Fibroblast of villous mesenchyme (primary cell): ENCODE measurements at regions not wholly inside any gene's neighbourhood (a gene's known extent, or its start where the extent isn't known, plus 50 kb on each side); places are given as distances from the start of the nearest gene placed in this dataset.

Experiments used
- DNase-seq: peaks from one replicate; pipeline ENCODE4 v3.0.0-alpha.2; 2010; ENCODE audit warnings: low read depth
- H3K4me3 ChIP-seq: 2 replicates; pipeline ENCODE4 v1.5.1; 2011; ENCODE audit warnings: low read depth, mild to moderate bottlenecking, low read length
- CTCF ChIP-seq: IDR thresholded peaks from 2 replicates; pipeline ENCODE4 v1.5.1; 2012; ENCODE audit warnings: low read depth, mild to moderate bottlenecking, low read length; ENCODE audit not compliant: insufficient read depth

GRCh38 chr10:21463436-21463835 is 62.0 kb downstream of the SKIDA1 start:
- DNase-seq = no peak
- H3K4me3 ChIP-seq = no peak overlapping the region
- no peak for TF ChIP-seq CTCF

- TF ChIP-seq CTCF = no peak
- peak; percentile 25 for DNase-seq
- H3K4me3 ChIP-seq = no peak overlapping the region
These were observed 67.2 kb downstream of the SKIDA1 start for GRCh38 chr10:21458126-21458871.

GRCh38 chr10:21456160-21456559 is 69.3 kb downstream of the SKIDA1 start:
- no peak overlapping the region for H3K4me3 ChIP-seq
- TF ChIP-seq CTCF = no peak
- DNase-seq = no peak

- peak; percentile 38 for DNase-seq
- no peak overlapping the region for H3K4me3 ChIP-seq
- no peak for TF ChIP-seq CTCF
These were observed 73.3 kb downstream of the SKIDA1 start for GRCh38 chr10:21452203-21452602.

- DNase-seq = no peak
- no peak for TF ChIP-seq CTCF
- H3K4me3 ChIP-seq = no peak overlapping the region
These were observed 76.1 kb downstream of the SKIDA1 start for GRCh38 chr10:21449288-21449966.

GRCh38 chr10:21445163-21445562 is 80.3 kb downstream of the SKIDA1 start:
- TF ChIP-seq CTCF = no peak

More at GRCh38 chr10:21445163-21445562, 80.3 kb downstream of the SKIDA1 start:
- DNase-seq = no peak
- H3K4me3 ChIP-seq = no peak overlapping the region
